Osteoblast (primary cell): ENCODE measurements at regions not wholly inside any gene's neighbourhood (a gene's known extent, or its start where the extent isn't known, plus 50 kb on each side); places are given as distances from the start of the nearest gene placed in this dataset.

Source experiments
- DNase-seq: peaks from one replicate; pipeline ENCODE4 v3.0.0; 2011; ENCODE audit warnings: low spot score, mixed read lengths; ENCODE audit not compliant: insufficient read length; ENCODE audit errors: missing footprints
- H2AFZ ChIP-seq: 2 replicates; pipeline ENCODE4 v1.6.0; 2011; ENCODE audit warnings: mild to moderate bottlenecking, low read length
- H3K27ac ChIP-seq: 2 replicates; pipeline ENCODE4 v1.5.1; 2011; ENCODE audit warnings: mild to moderate bottlenecking, low read depth, low read length, moderate library complexity
- H3K27me3 ChIP-seq: 2 replicates; pipeline ENCODE4 v1.6.0; 2012; ENCODE audit warnings: mild to moderate bottlenecking, control low read depth, inconsistent platforms, low read length, moderate library complexity; ENCODE audit not compliant: insufficient read depth
- H3K36me3 ChIP-seq: 2 replicates; pipeline ENCODE4 v1.5.1; 2011; ENCODE audit warnings: mild to moderate bottlenecking, low read length, control low read depth, moderate library complexity; ENCODE audit not compliant: insufficient read depth
- H3K4me1 ChIP-seq: 2 replicates; pipeline ENCODE4 v1.5.1; 2011; ENCODE audit warnings: mild to moderate bottlenecking, low read length, control low read depth, moderate library complexity; ENCODE audit not compliant: insufficient read depth
- H3K4me2 ChIP-seq: 2 replicates; pipeline ENCODE4 v1.6.0; 2011; ENCODE audit warnings: mild to moderate bottlenecking, low read length; ENCODE audit not compliant: insufficient read depth
- H3K4me3 ChIP-seq: fragments of 200-600 bp; sonication (generic); 3 replicates; pipeline ENCODE4 v1.5.1; 2012; ENCODE audit warnings: mild to moderate bottlenecking, low read length, inconsistent platforms; ENCODE audit not compliant: insufficient read depth
- H3K79me2 ChIP-seq: 2 replicates; pipeline ENCODE4 v1.6.0; 2012; ENCODE audit warnings: mild to moderate bottlenecking, low read length, control low read depth, inconsistent platforms; ENCODE audit not compliant: insufficient read depth
- H3K9me3 ChIP-seq: 2 replicates; pipeline ENCODE4 v1.5.1; 2011; ENCODE audit warnings: low read depth, low read length, control low read depth
- H4K20me1 ChIP-seq: 2 replicates; pipeline ENCODE4 v1.6.0; 2012; ENCODE audit warnings: mild to moderate bottlenecking, low read length, control low read depth; ENCODE audit not compliant: insufficient read depth
- CTCF ChIP-seq: IDR thresholded peaks from 2 replicates; pipeline ENCODE4 v1.5.1; 2011; ENCODE audit warnings: mild to moderate bottlenecking, low read depth, low read length, moderate library complexity; ENCODE audit errors: extremely low read depth

GRCh38 chr4:122305853-122306252, 73.0 kb upstream of the ADAD1 start:
- H3K79me2 ChIP-seq: no peaks in the 10 kb centered on the region
- no peak for DNase-seq
- H3K4me2 ChIP-seq: no peak overlapping the region
- H3K36me3 ChIP-seq: peaks cover 10% of the 10 kb centered on the region
- no peaks in the 10 kb centered on the region for H3K27me3 ChIP-seq
- H4K20me1 ChIP-seq: no peaks in the 10 kb centered on the region
- H3K4me3 ChIP-seq: no peak overlapping the region
- H2AFZ ChIP-seq: no peak overlapping the region
- H3K27ac ChIP-seq: no peak overlapping the region
- H3K9me3 ChIP-seq: no peaks in the 10 kb centered on the region
- no peak for TF ChIP-seq CTCF
- no peaks in the 10 kb centered on the region for H3K4me1 ChIP-seq

- Histone ChIP-seq H3K27ac (no peak overlapping the region), H3K27me3 (no peaks in the 10 kb centered on the region), H3K9me3 (no peaks in the 10 kb centered on the region), H3K79me2 (no peaks in the 10 kb centered on the region), H3K4me2 (no peak overlapping the region), H2AFZ (no peak overlapping the region), H3K4me1 (no peaks in the 10 kb centered on the region), H4K20me1 (no peaks in the 10 kb centered on the region), H3K4me3 (no peak overlapping the region), H3K36me3 (peaks cover 9% of the 10 kb centered on the region)
- DNase-seq: no peak
- peak; percentile 57 for TF ChIP-seq CTCF
Observed at GRCh38 chr4:122309988-122310626, 68.7 kb upstream of the ADAD1 start.

- H3K79me2 ChIP-seq: no peaks in the 10 kb centered on the region
- no peak overlapping the region for H3K4me3 ChIP-seq
- TF ChIP-seq CTCF: no peak
- H4K20me1 ChIP-seq: no peaks in the 10 kb centered on the region
- DNase-seq: no peak
- H3K27me3 ChIP-seq: no peaks in the 10 kb centered on the region
- H3K4me2 ChIP-seq: no peak overlapping the region
- H3K36me3 ChIP-seq: peaks cover 11% of the 10 kb centered on the region
- H3K9me3 ChIP-seq: no peaks in the 10 kb centered on the region
- H3K4me1 ChIP-seq: no peaks in the 10 kb centered on the region
- no peak overlapping the region for H3K27ac ChIP-seq
- H2AFZ ChIP-seq: no peak overlapping the region
Observed at GRCh38 chr4:122313006-122313646, 65.7 kb upstream of the ADAD1 start.

GRCh38 chr4:122326908-122327307, 51.9 kb upstream of the ADAD1 start:
- H3K27ac ChIP-seq: no peak overlapping the region
- H3K79me2 ChIP-seq: no peaks in the 10 kb centered on the region
- H3K4me2 ChIP-seq: no peak overlapping the region
- DNase-seq: no peak
- no peaks in the 10 kb centered on the region for H4K20me1 ChIP-seq
- no peak overlapping the region for H3K4me3 ChIP-seq
- no peaks in the 10 kb centered on the region for H3K9me3 ChIP-seq
- peaks cover 23% of the 10 kb centered on the region for H3K36me3 ChIP-seq
- no peak overlapping the region for H2AFZ ChIP-seq
- TF ChIP-seq CTCF: no peak
- no peaks in the 10 kb centered on the region for H3K27me3 ChIP-seq
- H3K4me1 ChIP-seq: peaks cover 7% of the 10 kb centered on the region
